C4-2B (cell line): ENCODE measurements at regions not wholly inside any gene's neighbourhood (a gene's known extent, or its start where the extent isn't known, plus 50 kb on each side); places are given as distances from the start of the nearest gene placed in this dataset.
A peak's percentile ranks its signal among the peaks of the same experiment; 100 is the strongest.

ENCODE experiments used
- H3K27ac ChIP-seq: fragments of 450-650 bp; 2 replicates; pipeline ENCODE4 v1.5.1; 2017
- CTCF ChIP-seq: fragments of 450-650 bp; conservative IDR thresholded peaks from 2 replicates; pipeline ENCODE4 v1.5.1; 2017; ENCODE audit warnings: mild to moderate bottlenecking
- ZFX ChIP-seq: fragments of 450-650 bp; IDR thresholded peaks from 2 replicates; pipeline ENCODE4 v1.6.1; 2017

- no peak overlapping the region for H3K27ac ChIP-seq
- TF ChIP-seq CTCF (peak; percentile 49), ZFX (no peak)
Observed at GRCh38 chr7:157467496-157468212, 130.8 kb downstream of the DNAJB6 start.

DNA sequence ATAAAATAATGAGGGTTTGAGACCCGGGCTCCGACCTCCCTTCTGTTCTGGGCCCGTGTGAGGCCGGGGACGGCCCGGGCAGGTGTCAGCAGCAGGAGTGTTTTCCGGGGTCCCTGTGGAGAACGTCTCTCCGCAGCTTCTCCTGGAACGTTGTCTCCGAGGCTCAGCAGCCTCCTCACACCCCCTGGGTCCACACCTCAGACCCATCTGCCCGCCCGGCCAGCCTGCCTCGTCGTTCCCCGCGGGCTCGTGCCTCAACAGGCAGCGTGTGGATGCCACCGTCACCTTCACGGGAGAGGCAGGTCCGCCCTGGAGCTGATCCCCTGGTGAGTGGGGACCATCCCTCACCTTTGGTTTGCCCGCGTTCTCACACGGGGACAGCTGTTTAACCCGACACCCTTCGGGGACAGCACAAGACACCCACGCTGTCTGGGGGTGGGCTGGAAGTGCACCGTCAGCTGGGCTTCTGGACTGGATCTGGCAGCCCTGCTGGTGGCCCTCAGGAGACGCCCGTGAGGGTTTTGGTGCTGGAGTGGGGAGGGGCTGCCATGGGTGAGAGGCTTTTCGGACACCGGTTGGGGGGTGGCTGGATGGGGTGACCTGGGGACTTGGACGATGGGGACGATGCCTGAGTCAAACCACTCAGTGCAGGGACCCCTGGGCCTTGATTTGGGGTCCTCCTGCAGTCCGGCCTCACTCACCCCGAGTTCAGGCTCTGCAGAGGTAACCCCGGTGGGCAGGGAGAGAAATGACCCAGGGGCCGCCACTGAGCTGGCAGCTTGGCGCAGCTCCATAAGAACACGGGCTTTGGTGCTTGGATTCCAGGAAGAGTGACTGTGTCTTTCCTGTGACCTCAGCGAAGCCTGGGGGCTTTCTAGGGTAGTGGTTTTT is 131.7 kb downstream of the DNAJB6 start:
- no peak overlapping the region for H3K27ac ChIP-seq
- peak; percentile 24 for TF ChIP-seq CTCF
- TF ChIP-seq ZFX: no peak

DNA sequence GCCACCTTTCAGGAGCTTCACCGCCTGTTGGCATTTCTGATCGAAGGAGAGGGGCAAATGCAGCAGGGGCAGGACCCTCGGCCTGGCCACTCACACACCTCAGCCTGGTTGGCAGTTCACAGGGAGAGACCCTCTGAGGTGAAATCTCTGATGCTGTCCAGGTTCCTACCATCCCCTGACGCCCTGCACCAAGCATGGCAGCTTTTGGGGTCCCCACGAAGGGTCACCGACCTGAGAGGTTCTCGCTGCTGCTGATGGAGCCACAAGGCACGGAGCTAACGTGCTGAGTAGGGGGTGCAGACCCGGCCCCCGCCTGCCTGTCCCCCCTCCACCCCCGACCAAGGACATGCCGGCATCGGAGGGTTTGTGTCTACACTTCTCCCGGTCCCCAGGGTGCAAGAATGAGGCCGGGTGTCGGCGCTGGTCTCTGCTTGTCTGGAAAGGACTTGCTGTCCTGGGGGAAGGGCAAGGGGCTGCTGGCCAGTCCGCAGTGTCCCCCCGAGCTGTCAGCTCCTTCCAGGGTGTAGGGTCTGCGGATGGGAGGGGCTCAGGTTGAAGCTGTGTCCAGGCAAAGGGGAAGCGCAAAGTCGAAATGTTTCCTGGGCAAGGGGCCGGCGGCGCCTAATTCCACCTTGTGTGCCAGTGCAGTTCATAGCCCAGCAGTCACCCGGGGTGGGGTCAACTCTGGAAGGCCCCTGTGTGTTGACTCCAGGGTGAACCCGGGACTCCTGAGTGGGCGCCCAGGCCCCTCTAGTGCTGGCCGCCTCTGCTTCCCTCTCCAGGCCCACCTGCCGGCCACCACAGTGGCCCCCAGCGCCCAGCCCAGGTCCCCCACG is 132.6 kb downstream of the DNAJB6 start:
- no peak overlapping the region for H3K27ac ChIP-seq
- no peak for TF ChIP-seq ZFX
- no peak for TF ChIP-seq CTCF

DNA sequence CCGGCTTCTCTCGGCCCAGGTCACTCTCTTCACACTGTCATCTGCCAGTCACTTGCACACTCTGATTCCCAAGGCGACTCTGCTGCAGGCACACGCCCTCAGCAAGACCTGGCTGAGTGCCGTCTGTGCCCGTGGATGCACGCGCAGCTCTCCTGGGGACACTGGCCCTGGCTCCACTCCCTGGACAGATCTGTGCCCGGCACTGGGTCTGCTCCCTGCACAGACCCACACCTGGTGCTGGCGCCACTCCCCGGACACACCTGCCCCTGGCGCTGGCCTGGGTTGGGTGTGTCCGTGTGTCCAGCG is 133.2 kb downstream of the DNAJB6 start:
- no peak overlapping the region for H3K27ac ChIP-seq
- TF ChIP-seq CTCF (no peak), ZFX (no peak)

DNA sequence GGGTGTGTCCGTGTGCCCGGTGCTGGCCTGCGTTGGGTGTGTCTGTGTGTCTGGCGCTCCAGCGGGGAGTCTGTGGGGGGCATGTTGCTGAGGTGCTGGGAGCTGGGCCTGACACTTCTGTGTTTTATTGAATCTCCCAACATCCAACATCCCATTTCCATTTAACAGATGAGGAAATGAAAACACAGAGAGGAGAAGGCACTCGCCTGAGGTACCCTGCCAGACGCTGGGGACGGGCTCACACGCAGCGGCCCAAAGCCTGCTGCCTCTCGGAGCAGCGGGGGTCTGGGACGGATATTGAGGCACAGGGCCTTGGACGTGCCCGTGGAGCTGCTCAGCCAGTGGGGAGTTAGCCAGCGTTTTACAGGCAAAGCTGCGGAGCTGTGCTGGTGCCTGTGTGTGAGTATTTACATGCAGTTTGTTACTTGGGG is 133.9 kb downstream of the DNAJB6 start:
- TF ChIP-seq ZFX: no peak
- TF ChIP-seq CTCF: no peak
- no peak overlapping the region for H3K27ac ChIP-seq

DNA sequence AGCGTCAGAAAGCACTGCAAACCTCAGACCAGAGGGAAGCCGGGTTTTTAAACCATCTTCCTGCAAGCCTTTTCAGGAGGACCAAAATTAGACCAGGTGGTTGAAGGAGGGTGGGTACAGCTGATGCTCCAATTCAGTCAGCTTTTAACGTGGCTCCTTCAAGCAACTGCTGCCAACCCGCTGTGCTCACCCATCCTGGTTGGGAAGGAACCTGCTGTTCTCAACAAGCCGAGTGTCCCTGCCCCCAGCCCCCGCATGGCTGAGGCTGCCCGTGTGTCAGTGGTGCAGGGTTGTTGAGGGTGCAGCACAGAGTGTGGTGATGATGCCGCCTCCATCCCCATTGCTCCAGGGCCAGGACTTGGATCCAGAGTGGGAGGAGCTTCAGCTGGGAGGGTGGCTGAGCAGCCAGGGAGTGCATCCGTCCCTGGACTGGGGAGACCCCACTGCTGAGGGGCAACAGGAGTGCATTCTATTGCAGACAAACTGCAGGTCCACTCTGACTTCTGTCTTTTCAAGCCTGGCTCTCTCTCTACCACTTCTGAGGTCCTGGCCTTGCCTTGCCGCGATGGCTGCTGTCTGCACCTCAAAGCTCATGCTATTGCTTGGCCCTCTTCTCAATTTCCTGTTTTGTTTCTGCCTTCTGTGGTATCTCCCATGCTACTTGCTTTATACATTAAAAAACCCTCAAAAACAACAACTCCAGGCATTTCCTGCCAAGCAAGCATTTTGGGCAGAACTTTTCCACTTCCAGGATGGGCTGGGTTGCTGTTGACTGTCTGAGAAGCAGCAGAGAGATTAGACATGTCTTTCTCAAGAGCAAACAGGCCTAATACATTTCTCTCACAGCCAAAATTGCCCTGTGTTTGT is 134.7 kb downstream of the DNAJB6 start:
- TF ChIP-seq ZFX (no peak), CTCF (no peak)
- no peak overlapping the region for H3K27ac ChIP-seq
